ENCODE measurements at regions not wholly inside any gene's neighbourhood (a gene's known extent, or its start where the extent isn't known, plus 50 kb on each side); places are given as distances from the start of the nearest gene placed in this dataset.

- FAIRE-seq = no peak
These were observed 89.0 kb upstream of the GALNT5 start for GRCh38 chr2:157168501-157168900.

GRCh38 chr2:157169889-157170288, 87.6 kb upstream of the GALNT5 start:
- FAIRE-seq = no peak

- FAIRE-seq = no peak
These were observed 87.2 kb upstream of the GALNT5 start for GRCh38 chr2:157170299-157170698.

GRCh38 chr2:157172239-157172638, 85.3 kb upstream of the GALNT5 start:
- FAIRE-seq = no peak

- FAIRE-seq = no peak
These were observed 84.5 kb upstream of the GALNT5 start for GRCh38 chr2:157172866-157173578.

- no peak for FAIRE-seq
These were observed 83.7 kb upstream of the GALNT5 start for GRCh38 chr2:157173740-157174184.

DNA sequence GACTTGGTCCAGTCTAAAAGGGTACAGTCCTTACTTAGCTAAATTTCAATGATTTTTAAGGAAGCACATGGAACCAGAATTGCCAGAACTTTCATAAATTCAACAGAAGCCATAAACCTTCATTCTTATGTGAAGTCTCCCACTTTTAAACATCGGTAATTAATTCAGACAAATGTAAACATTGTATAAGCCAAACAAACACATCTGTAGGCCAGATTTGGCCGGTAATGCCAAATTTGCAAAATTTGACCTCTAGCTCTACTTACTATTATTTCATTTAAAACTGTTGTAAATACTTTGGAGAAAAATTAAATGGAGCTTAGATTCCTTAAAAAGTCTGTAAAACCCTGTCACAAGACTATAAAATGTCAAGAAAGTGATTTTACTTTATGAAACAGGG, 83.2 kb upstream of the GALNT5 start:
- FAIRE-seq = no peak

- FAIRE-seq = no peak
These were observed 80.9 kb upstream of the GALNT5 start for GRCh38 chr2:157176602-157177001.

- FAIRE-seq = no peak
These were observed 78.6 kb upstream of the GALNT5 start for GRCh38 chr2:157178874-157179273.

- no peak for FAIRE-seq
These were observed 78.0 kb upstream of the GALNT5 start for GRCh38 chr2:157179324-157180105.

GRCh38 chr2:157180359-157180758, 77.1 kb upstream of the GALNT5 start:
- no peak for FAIRE-seq

GRCh38 chr2:157181234-157181633, 76.3 kb upstream of the GALNT5 start:
- FAIRE-seq = no peak

GRCh38 chr2:157182204-157182709, 75.2 kb upstream of the GALNT5 start:
- FAIRE-seq = no peak

DNA sequence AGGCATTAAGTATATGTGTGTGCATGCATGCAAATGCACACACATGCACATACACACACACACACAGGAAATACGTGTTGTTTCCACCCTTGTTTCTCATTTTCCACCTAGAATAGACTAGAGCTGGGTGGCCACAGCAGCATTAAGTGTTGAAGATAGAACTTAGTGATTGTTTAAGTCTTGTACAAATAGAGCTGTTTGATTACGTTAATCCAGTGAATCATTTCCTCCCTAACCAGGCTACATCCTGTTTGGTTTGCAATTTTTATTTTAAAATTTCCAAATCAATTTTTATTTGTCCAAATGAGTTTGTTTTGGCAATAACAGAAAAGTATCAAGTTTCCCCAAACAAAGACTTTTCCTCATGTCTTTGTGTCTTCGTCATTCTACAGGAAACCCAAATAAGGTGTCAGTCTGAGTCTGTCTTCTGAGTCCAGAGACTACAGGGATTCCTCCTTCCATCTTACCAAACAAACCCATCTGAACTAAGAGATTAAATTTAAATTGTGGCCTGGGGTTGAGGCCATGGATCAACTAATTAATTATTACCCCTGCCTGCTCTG, 74.6 kb upstream of the GALNT5 start:
- FAIRE-seq = no peak

GRCh38 chr2:157184161-157184895, 73.2 kb upstream of the GALNT5 start:
- no peak for FAIRE-seq

DNA sequence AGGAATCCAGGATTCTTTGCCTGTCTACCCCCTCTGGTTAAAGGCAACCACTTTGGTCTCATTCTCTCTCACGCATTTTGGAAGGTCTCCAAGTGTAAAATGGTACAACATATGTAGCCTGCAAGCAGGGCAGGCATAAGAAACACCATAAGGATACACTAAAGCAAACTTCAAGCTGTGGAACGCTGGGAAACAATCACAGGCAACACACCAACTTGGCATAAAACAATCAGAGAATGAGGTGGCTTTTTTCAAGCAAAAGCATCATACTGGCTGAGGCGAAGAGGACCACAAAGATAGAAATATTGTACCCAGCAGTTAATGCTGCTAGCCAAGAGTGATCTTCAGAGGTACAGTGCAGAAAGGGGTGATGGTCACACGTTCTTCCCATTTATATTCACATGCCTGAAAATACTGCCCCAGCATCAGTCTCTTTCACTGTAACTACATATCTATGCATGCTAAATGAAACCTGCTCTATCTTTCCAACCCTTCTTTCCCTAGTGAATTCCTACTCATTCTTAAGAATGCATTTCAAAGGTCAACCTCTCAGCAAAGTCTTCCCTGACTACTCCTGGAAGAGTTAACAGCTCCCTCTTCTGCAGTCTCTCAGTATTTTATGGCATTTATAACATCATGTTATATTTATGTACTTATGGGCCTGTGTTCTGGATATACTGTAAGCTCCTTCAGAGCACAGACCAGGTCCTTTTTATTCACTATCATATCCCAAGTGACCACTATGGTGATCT, 71.9 kb upstream of the GALNT5 start:
- FAIRE-seq = no peak

DNA sequence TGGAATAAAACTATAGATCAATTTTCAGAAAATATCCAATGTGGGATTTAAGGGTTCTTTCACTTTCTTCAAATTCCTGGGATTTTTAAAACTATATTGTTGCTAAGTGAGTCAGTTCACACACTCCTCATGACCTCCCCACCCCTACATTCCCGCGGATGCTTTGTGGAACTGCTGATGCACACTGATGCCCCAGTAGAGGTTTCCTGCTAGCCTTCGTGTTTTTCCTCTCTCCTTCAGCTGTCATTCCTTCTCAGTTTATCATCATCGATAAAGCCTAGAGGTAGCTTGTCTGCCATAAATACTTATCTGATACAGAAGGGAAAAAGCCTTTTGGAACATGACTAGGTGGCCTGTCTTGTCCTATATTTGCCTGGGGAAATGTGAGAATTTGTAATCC, 67.4 kb upstream of the GALNT5 start:
- no peak for FAIRE-seq

DNA sequence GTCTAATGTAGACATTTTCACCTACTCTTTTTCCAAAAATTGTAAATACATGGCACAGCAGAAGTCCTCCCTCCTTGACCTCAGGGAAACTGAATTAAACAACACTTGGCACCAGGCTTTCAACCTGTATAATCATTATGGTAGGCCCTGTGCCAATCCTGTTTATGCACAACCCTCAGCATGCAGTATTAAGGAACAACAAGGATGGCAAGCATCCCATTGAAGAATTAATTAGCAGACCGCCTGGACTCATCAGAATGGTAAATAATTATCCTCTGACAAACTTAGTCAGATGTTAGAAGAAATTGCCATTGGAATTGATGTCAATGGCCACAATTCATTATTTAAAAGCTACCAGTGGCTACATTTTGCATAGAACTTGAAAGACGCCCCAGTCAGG, 66.3 kb upstream of the GALNT5 start:
- FAIRE-seq = no peak

DNA sequence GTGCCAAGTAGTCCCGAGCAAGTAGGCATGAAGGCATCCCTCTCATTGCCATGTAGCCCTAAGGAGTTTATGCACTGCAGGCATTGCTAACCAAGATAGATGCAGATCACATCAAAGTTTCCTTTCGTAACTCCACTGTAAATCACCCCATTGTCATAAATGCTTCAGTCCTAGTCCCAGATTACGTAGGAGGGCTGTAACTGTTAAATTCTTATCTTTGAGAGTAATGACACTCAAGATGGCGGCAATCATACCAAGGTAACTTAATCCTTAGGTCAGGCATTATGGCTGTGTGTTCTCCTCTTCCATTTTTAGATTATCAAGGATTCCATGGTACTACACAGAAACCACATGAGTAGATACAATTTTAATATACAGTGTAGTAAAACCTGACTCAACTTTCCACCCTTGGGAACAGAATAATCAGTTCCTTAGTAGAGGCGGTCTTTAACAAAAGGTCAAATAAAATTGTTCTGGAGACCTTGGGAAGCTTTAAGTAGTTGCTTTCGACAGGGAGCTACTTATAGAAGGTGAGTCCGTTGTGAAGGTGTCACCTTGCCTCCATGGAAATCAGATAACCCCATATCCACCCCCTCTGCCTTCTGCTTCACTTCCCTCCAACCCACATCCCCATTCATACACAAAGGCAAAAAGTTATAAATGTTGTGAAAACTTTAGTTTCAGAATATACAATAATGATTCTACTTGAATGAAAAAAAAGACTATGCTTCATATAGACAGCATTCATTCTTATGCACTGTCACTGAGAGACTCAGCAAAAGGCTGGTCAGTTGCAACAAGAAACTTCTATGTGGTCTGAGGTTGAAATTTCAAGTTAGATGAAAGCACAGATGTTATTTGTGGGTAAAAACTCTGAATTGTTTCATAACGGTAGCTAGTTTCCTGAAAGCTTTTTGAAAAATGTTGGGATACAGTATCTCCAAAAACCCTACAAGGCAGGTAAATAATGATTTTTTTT, 64.8 kb upstream of the GALNT5 start:
- FAIRE-seq = no peak

DNA sequence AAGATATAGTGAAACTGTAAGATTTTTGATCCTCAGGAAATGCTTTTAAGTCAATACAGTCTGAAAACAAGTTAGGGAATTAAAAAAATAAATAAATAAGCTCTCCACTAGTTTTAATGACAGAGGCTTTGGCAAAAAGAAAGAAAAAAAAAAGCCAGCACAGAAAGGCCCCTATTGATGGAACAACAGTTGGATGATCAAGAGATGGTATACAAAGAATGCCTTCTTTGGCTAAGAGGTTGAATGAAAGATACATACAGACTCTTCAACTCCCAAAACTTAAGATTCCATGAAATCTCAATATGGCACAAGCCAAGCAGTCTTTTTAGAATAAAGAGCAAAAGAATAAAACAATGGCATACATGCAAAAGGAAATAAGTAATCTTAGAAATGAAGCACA, 64.0 kb upstream of the GALNT5 start:
- no peak for FAIRE-seq

GRCh38 chr2:157194097-157194688, 63.3 kb upstream of the GALNT5 start:
- FAIRE-seq = peak; percentile 90

Measured in A204.1 (cell line).